C4-2B (cell line): ENCODE measurements at regions not wholly inside any gene's neighbourhood (a gene's known extent, or its start where the extent isn't known, plus 50 kb on each side); places are given as distances from the start of the nearest gene placed in this dataset.

Source experiments
- H3K27ac ChIP-seq: fragments of 450-650 bp; 2 replicates; pipeline ENCODE4 v1.5.1; 2017
- CTCF ChIP-seq: fragments of 450-650 bp; conservative IDR thresholded peaks from 2 replicates; pipeline ENCODE4 v1.5.1; 2017; ENCODE audit warnings: mild to moderate bottlenecking
- ZFX ChIP-seq: fragments of 450-650 bp; IDR thresholded peaks from 2 replicates; pipeline ENCODE4 v1.6.1; 2017

- TF ChIP-seq ZFX (no peak), CTCF (no peak)
- no peak overlapping the region for H3K27ac ChIP-seq
These were observed 352.7 kb downstream of the ARPP21 start for GRCh38 chr3:35992041-35992440.

GRCh38 chr3:36011791-36012190 lies 368.5 kb upstream of the STAC start:
- TF ChIP-seq ZFX (no peak), CTCF (no peak)
- no peak overlapping the region for H3K27ac ChIP-seq

- no peak for TF ChIP-seq ZFX
- TF ChIP-seq CTCF = no peak
- H3K27ac ChIP-seq = no peak overlapping the region
These were observed 366.9 kb upstream of the STAC start for GRCh38 chr3:36013425-36013824.

- H3K27ac ChIP-seq = no peak overlapping the region
- TF ChIP-seq CTCF (no peak), ZFX (no peak)
These were observed 355.1 kb upstream of the STAC start for GRCh38 chr3:36025232-36025631.

- TF ChIP-seq ZFX (no peak), CTCF (no peak)
- no peak overlapping the region for H3K27ac ChIP-seq
These were observed 347.9 kb upstream of the STAC start for GRCh38 chr3:36032180-36033047.

- TF ChIP-seq CTCF (no peak), ZFX (no peak)
- H3K27ac ChIP-seq = no peak overlapping the region
These were observed 321.8 kb upstream of the STAC start for GRCh38 chr3:36058404-36059030.

- TF ChIP-seq CTCF (no peak), ZFX (no peak)
- no peak overlapping the region for H3K27ac ChIP-seq
These were observed 319.4 kb upstream of the STAC start for GRCh38 chr3:36060950-36061349.
